GM12875 (cell line): ENCODE measurements at regions not wholly inside any gene's neighbourhood (a gene's known extent, or its start where the extent isn't known, plus 50 kb on each side); places are given as distances from the start of the nearest gene placed in this dataset.

Experiments used
- H3K4me3 ChIP-seq: one replicate; pipeline ENCODE4 v1.5.1; 2011; ENCODE audit warnings: low read depth, low read length, control low read depth
- CTCF ChIP-seq: IDR thresholded peaks from 2 replicates; pipeline ENCODE4 v1.5.1; 2011; ENCODE audit warnings: low read depth, mild to moderate bottlenecking, control low read depth, inconsistent platforms, low read length, moderate library complexity, borderline replicate concordance; ENCODE audit not compliant: insufficient read depth

GRCh38 chr13:54750521-54750920, 1721.9 kb downstream of the OLFM4 start:
- H3K4me3 ChIP-seq = no peak overlapping the region
- TF ChIP-seq CTCF = no peak

- no peak for TF ChIP-seq CTCF
- no peak overlapping the region for H3K4me3 ChIP-seq
Measured at GRCh38 chr13:54758795-54759194, 1730.2 kb downstream of the OLFM4 start.

GRCh38 chr13:54768214-54768613, 1739.6 kb downstream of the OLFM4 start:
- TF ChIP-seq CTCF = no peak
- no peak overlapping the region for H3K4me3 ChIP-seq

- H3K4me3 ChIP-seq = no peak overlapping the region
- no peak for TF ChIP-seq CTCF
Measured at GRCh38 chr13:54775501-54776191, 1747.0 kb downstream of the OLFM4 start.

GRCh38 chr13:54787754-54788153, 1759.1 kb downstream of the OLFM4 start:
- TF ChIP-seq CTCF = no peak
- H3K4me3 ChIP-seq = no peak overlapping the region

- TF ChIP-seq CTCF = no peak
- no peak overlapping the region for H3K4me3 ChIP-seq
Measured at GRCh38 chr13:54799621-54800226, 1771.1 kb downstream of the OLFM4 start.

- no peak for TF ChIP-seq CTCF
- H3K4me3 ChIP-seq = no peak overlapping the region
Measured at GRCh38 chr13:54802226-54802625, 1773.6 kb downstream of the OLFM4 start.
